Fibroblast of skin of left biceps (primary cell): ENCODE measurements at regions not wholly inside any gene's neighbourhood (a gene's known extent, or its start where the extent isn't known, plus 50 kb on each side); places are given as distances from the start of the nearest gene placed in this dataset.

Source experiments
- DNase-seq, 2 experiments: peaks; one replicate each; pipeline ENCODE4 v3.0.0-alpha.2; 2013; ENCODE audit warnings: low read depth in 2 of 2

- no peak for DNase-seq
Observed at GRCh38 chr2:204428675-204429074, 116.6 kb upstream of the PARD3B start.

GRCh38 chr2:204431529-204431928, 113.7 kb upstream of the PARD3B start:
- DNase-seq: no peak

GRCh38 chr2:204432196-204432595, 113.1 kb upstream of the PARD3B start:
- DNase-seq: no peak

- no peak for DNase-seq
Observed at GRCh38 chr2:204434660-204435462, 110.4 kb upstream of the PARD3B start.

- DNase-seq: no peak
Observed at GRCh38 chr2:204436230-204436629, 109.0 kb upstream of the PARD3B start.

GRCh38 chr2:204437408-204437807, 107.9 kb upstream of the PARD3B start:
- no peak for DNase-seq

- DNase-seq: no peak
Observed at GRCh38 chr2:204437815-204438756, 107.2 kb upstream of the PARD3B start.

- no peak for DNase-seq
Observed at GRCh38 chr2:204441316-204441715, 104.0 kb upstream of the PARD3B start.

GRCh38 chr2:204445149-204445548, 100.1 kb upstream of the PARD3B start:
- DNase-seq: no peak

- DNase-seq: no peak
Observed at GRCh38 chr2:204447722-204448121, 97.6 kb upstream of the PARD3B start.

- DNase-seq: no peak
Observed at GRCh38 chr2:204449977-204450376, 95.3 kb upstream of the PARD3B start.

GRCh38 chr2:204451766-204452165, 93.5 kb upstream of the PARD3B start:
- DNase-seq: no peak

GRCh38 chr2:204452464-204453023, 92.7 kb upstream of the PARD3B start:
- peak; percentile 57 to 64 for DNase-seq

- no peak for DNase-seq
Observed at GRCh38 chr2:204453730-204454167, 91.5 kb upstream of the PARD3B start.

GRCh38 chr2:204454672-204455380, 90.4 kb upstream of the PARD3B start:
- no peak for DNase-seq

GRCh38 chr2:204468746-204469429, 76.4 kb upstream of the PARD3B start:
- DNase-seq: peak in 1 of 2 experiments; percentile 26

GRCh38 chr2:204470178-204470620, 75.1 kb upstream of the PARD3B start:
- no peak for DNase-seq

GRCh38 chr2:204470621-204471196, 74.6 kb upstream of the PARD3B start:
- no peak for DNase-seq

- DNase-seq: no peak
Observed at GRCh38 chr2:204472375-204472774, 72.9 kb upstream of the PARD3B start.

- no peak for DNase-seq
Observed at GRCh38 chr2:204473224-204473623, 72.1 kb upstream of the PARD3B start.

- no peak for DNase-seq
Observed at GRCh38 chr2:204475399-204475798, 69.9 kb upstream of the PARD3B start.
